ENCODE measurements at regions not wholly inside any gene's neighbourhood (a gene's known extent, or its start where the extent isn't known, plus 50 kb on each side); places are given as distances from the start of the nearest gene placed in this dataset.

DNA sequence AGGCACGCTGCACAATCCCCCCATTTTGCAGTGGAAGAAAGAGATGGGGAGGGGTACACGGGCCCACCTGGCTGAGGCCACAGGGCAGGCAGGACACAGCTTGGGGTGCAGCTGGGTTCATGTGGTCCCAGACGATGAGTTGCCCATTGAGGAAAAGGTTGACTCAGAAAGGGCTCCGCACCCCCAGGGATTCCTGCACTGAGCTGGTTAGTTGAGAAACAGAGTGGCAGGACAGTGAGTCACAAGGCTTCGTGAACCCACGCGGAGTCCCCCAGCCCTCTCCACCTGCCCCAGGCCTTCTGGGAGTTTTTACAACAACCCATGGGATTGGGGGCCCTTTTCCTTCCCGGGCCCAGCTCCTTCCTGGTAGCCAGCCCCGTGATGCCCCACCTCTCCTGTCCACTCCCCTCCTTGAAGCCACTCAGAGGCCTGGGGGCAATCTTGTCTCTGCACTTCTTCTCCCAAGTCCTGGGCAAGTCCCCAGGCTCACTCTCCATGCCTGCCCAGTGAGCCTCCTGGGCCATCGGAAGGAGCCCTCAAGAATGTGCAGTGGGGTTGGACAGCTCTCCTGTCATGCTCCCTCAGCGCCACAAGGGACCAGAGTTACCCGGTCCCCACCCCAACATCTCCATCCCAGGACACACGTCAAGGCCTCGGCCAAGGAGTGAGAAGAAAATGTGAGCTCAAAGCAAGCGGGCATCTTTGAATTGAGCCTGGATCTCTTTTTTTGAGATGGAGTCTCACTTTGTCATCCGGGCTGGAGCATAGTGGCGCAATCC lies 251.2 kb downstream of the PARN start:
- Histone ChIP-seq H4K20me1 (ENCODE audit: control insufficient read depth, insufficient read depth) (no peaks in the 10 kb centered on the region), H3K27me3 (replicated peaks in 1 of 2; ENCODE audit: control insufficient read depth in 2 of 2, insufficient read depth in 2 of 2, low read length in 1 of 2) (no peaks in the 10 kb centered on the region), H3K9ac (ENCODE audit: control insufficient read depth, insufficient read depth, low read length) (no peak overlapping the region), H3K36me3 (ENCODE audit: control insufficient read depth in 2 of 2, insufficient read depth in 2 of 2, low read length in 1 of 2) (no peaks in the 10 kb centered on the region), H2AFZ (ENCODE audit: control insufficient read depth, low read depth, low read length) (no peak overlapping the region), H3K79me2 (ENCODE audit: control insufficient read depth, insufficient read depth, low read length) (no peaks in the 10 kb centered on the region), H3K9me3 (replicated peaks; ENCODE audit: control insufficient read depth, insufficient read depth, low read length) (no peaks in the 10 kb centered on the region; the same call in 2 of the 3 replicates), H3K27ac (ENCODE audit: control insufficient read depth, insufficient read depth) (no peak overlapping the region), H3K4me2 (ENCODE audit: control insufficient read depth, insufficient read depth) (no peak overlapping the region), H3K4me1 (ENCODE audit: control insufficient read depth, insufficient read depth, low read length) (no peaks in the 10 kb centered on the region), H3K4me3 (no peak overlapping the region)
- ATAC-seq = peak; percentile 36; the same call in 1 of the 3 replicates
- ChIA-PET RAD21 (ENCODE audit: unreplicated experiment) (interaction anchor here (0.9 kb wide), 1 partner anchor 66 kb away, joined by 4 read pairs; no protein-coding TSS in a partner anchor), POLR2A (interaction anchor here (0.5 kb wide), 1 partner anchor 53 kb away, joined by 4 read pairs; no protein-coding TSS in a partner anchor), CTCF (interaction anchor here (0.9 kb wide), 1 partner anchor 109 kb away, joined by 4 read pairs; no protein-coding TSS in a partner anchor), SMC1A (ENCODE audit: uncharacterized antibody, unreplicated experiment) (interaction anchor here (0.7 kb wide), 1 partner anchor 36 kb away, joined by 3 read pairs; no protein-coding TSS in a partner anchor)
- TF ChIP-seq TCF3 (IDR thresholded peaks at IDR 0.05; ENCODE audit: borderline replicate concordance, insufficient read depth, low read depth, low read length) (no peak), ZNF207 (IDR thresholded peaks at IDR 0.05; ENCODE audit: borderline replicate concordance) (no peak), ZNF687 (IDR thresholded peaks at IDR 0.05) (no peak), YBX1 (IDR thresholded peaks at IDR 0.05) (no peak), EED (IDR thresholded peaks at IDR 0.05; ENCODE audit: low read depth) (no peak), ZNF24 (IDR thresholded peaks at IDR 0.05) (no peak), CHD1 (IDR thresholded peaks at IDR 0.05; ENCODE audit: low read depth, low read length) (no peak)
- FAIRE-seq = no peak
- DNase-seq (ENCODE audit: low read depth, low spot score) = no peak
- intact Hi-C loops (cut with micrococcal nuclease; ENCODE audit: unreplicated experiment) = no loop called here
- BruUV-seq (replicated peaks) = no TSS peak
- in situ Hi-C loops (cut with MboI) = no loop called here
- WGBS (ENCODE audit: insufficient coverage, insufficient replicate concordance, low lambda C conversion rate, missing lambda C conversion rate) = 58% methylated on average over 17 of the region's 17 CpGs
